ENCODE measurements at regions not wholly inside any gene's neighbourhood (a gene's known extent, or its start where the extent isn't known, plus 50 kb on each side); places are given as distances from the start of the nearest gene placed in this dataset.

DNA sequence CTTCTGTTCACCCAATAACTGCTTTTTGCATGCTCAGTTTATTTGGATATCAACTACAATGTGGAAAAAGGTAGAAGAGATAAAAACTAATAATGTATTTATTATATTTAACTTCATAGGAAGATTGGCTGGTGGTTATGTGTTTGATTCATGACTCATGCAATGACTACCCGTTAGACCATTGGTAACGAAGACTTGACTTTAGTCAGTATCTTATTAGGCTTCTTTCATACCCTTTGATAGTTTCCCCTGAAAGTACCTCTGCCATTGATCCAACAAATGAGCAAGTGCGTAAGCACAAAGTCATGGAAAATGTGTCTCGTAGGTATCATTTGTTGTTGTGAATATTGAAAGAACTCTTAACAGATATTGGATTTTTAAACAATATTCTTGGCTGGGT, 394.7 kb downstream of the PPP3CA start:
- no peaks in the 10 kb centered on the region for H3K9me3 ChIP-seq (ENCODE audit: insufficient read depth, low read length, severe bottlenecking)
- no peak overlapping the region for H3K4me2 ChIP-seq (ENCODE audit: insufficient read depth, low read length)
- H3K79me2 ChIP-seq (ENCODE audit: insufficient read depth, low read length), result no peaks in the 10 kb centered on the region
- no peaks in the 10 kb centered on the region for H3K27me3 ChIP-seq (ENCODE audit: insufficient read depth, low read length, poor library complexity)
- TF ChIP-seq, protein P1, sequence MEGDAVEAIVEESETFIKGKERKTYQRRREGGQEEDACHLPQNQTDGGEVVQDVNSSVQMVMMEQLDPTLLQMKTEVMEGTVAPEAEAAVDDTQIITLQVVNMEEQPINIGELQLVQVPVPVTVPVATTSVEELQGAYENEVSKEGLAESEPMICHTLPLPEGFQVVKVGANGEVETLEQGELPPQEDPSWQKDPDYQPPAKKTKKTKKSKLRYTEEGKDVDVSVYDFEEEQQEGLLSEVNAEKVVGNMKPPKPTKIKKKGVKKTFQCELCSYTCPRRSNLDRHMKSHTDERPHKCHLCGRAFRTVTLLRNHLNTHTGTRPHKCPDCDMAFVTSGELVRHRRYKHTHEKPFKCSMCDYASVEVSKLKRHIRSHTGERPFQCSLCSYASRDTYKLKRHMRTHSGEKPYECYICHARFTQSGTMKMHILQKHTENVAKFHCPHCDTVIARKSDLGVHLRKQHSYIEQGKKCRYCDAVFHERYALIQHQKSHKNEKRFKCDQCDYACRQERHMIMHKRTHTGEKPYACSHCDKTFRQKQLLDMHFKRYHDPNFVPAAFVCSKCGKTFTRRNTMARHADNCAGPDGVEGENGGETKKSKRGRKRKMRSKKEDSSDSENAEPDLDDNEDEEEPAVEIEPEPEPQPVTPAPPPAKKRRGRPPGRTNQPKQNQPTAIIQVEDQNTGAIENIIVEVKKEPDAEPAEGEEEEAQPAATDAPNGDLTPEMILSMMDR (IDR thresholded peaks at IDR 0.05; ENCODE audit: borderline replicate concordance, extremely low read depth, low read length, poor library complexity, severe bottlenecking), result no peak
- TF ChIP-seq EZH2 (IDR thresholded peaks at IDR 0.05; ENCODE audit: borderline replicate concordance, low read depth, low read length, severe bottlenecking), result no peak
- no peak overlapping the region for H3K4me3 ChIP-seq (ENCODE audit: low read depth in 1 of 2, low read length in 2 of 2)
- ATAC-seq (ENCODE audit: insufficient read depth, low read depth), result no peak
- no peak overlapping the region for H3K9ac ChIP-seq (ENCODE audit: low read depth, low read length)
- no peak overlapping the region for H3K27ac ChIP-seq (ENCODE audit: low read length)
- no peaks in the 10 kb centered on the region for H3K4me1 ChIP-seq (ENCODE audit: insufficient read depth, low read length)
- no peak for DNase-seq
- no peak overlapping the region for H2AFZ ChIP-seq (ENCODE audit: low read depth, low read length)
- no peaks in the 10 kb centered on the region for H4K20me1 ChIP-seq (ENCODE audit: insufficient read depth, low read length)
- H3K36me3 ChIP-seq (ENCODE audit: insufficient read depth, low read length), result no peaks in the 10 kb centered on the region

DNA sequence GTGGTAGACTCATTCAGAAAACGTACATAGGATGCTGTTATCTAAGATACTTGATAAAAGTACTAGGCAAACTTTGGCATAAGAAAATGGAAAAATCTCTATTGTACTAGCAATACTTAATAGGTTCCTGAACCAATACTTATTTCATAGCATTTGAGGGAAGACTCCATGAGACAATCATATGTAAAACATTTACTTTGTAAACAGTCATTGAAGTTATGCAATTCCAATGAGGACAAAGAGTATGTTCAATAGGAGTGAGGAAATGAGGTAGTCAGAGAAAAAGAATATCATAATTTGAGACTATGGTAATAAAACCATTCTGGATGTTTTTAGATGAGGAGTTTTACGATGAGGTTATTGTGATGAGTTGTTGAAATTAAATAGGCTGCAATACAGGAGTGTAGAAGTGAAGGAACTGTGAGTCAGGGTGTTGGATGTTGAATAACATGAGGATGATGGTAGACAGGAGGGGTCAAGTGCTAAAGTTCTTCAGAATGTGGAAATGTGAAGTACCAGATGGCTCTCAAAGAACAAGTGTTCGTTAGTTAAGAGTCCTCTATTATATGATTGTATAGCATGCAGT, 397.9 kb downstream of the PPP3CA start:
- Histone ChIP-seq H3K4me2 (ENCODE audit: insufficient read depth, low read length) (no peak overlapping the region), H2AFZ (ENCODE audit: low read depth, low read length) (no peak overlapping the region), H3K4me1 (ENCODE audit: insufficient read depth, low read length) (no peaks in the 10 kb centered on the region), H3K9ac (ENCODE audit: low read depth, low read length) (no peak overlapping the region), H3K79me2 (ENCODE audit: insufficient read depth, low read length) (no peaks in the 10 kb centered on the region), H3K9me3 (ENCODE audit: insufficient read depth, low read length, severe bottlenecking) (no peaks in the 10 kb centered on the region), H4K20me1 (ENCODE audit: insufficient read depth, low read length) (no peaks in the 10 kb centered on the region), H3K27ac (ENCODE audit: low read length) (no peak overlapping the region), H3K36me3 (ENCODE audit: insufficient read depth, low read length) (no peaks in the 10 kb centered on the region), H3K27me3 (ENCODE audit: insufficient read depth, low read length, poor library complexity) (no peaks in the 10 kb centered on the region), H3K4me3 (ENCODE audit: low read depth in 1 of 2, low read length in 2 of 2) (no peak overlapping the region)
- no peak for ATAC-seq (ENCODE audit: insufficient read depth, low read depth)
- DNase-seq, result no peak
- TF ChIP-seq, protein P1 (IDR thresholded peaks at IDR 0.05; ENCODE audit: borderline replicate concordance, extremely low read depth, low read length, poor library complexity, severe bottlenecking), result no peak
- no peak for TF ChIP-seq EZH2 (IDR thresholded peaks at IDR 0.05; ENCODE audit: borderline replicate concordance, low read depth, low read length, severe bottlenecking)

DNA sequence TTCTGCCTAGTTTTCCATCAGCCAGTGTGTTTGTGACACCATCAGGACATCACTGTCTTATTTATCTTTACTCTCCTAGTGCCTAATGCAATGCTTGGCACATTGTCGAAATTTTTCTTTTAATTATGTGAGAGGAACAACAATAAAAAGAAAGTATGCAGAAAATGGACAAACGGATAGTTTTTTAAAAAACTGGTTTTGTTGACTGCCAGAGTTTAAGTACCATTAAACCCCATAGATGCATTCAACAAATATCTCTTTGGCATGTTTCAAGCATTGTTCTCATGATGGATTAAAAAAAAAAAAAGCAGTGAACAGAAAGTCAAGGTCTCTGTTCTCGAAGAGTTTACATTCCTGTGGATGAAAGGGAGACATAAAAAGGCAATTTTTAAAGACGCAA, 398.4 kb downstream of the PPP3CA start:
- no peak for TF ChIP-seq EZH2 (IDR thresholded peaks at IDR 0.05; ENCODE audit: borderline replicate concordance, low read depth, low read length, severe bottlenecking)
- TF ChIP-seq, protein P1 (IDR thresholded peaks at IDR 0.05; ENCODE audit: borderline replicate concordance, extremely low read depth, low read length, poor library complexity, severe bottlenecking), result no peak
- H3K27ac ChIP-seq (ENCODE audit: low read length), result no peak overlapping the region

More for the DNA sequence above, 398.4 kb downstream of the PPP3CA start:
- Histone ChIP-seq H2AFZ (ENCODE audit: low read depth, low read length) (no peak overlapping the region), H3K4me2 (ENCODE audit: insufficient read depth, low read length) (no peak overlapping the region), H3K4me1 (ENCODE audit: insufficient read depth, low read length) (no peaks in the 10 kb centered on the region), H3K9ac (ENCODE audit: low read depth, low read length) (no peak overlapping the region), H3K4me3 (ENCODE audit: low read depth in 1 of 2, low read length in 2 of 2) (no peak overlapping the region), H3K9me3 (ENCODE audit: insufficient read depth, low read length, severe bottlenecking) (no peaks in the 10 kb centered on the region), H3K79me2 (ENCODE audit: insufficient read depth, low read length) (no peaks in the 10 kb centered on the region), H3K36me3 (ENCODE audit: insufficient read depth, low read length) (no peaks in the 10 kb centered on the region), H4K20me1 (ENCODE audit: insufficient read depth, low read length) (no peaks in the 10 kb centered on the region), H3K27me3 (ENCODE audit: insufficient read depth, low read length, poor library complexity) (no peaks in the 10 kb centered on the region)
- ATAC-seq (ENCODE audit: insufficient read depth, low read depth) (no peak), DNase-seq (no peak)
